AG20443 (cell line): ENCODE measurements at regions not wholly inside any gene's neighbourhood (a gene's known extent, or its start where the extent isn't known, plus 50 kb on each side); places are given as distances from the start of the nearest gene placed in this dataset.

ENCODE experiments used
- DNase-seq: peaks from one replicate; pipeline ENCODE4 v3.0.0; 2012; ENCODE audit warnings: low spot score, mixed read lengths

DNA sequence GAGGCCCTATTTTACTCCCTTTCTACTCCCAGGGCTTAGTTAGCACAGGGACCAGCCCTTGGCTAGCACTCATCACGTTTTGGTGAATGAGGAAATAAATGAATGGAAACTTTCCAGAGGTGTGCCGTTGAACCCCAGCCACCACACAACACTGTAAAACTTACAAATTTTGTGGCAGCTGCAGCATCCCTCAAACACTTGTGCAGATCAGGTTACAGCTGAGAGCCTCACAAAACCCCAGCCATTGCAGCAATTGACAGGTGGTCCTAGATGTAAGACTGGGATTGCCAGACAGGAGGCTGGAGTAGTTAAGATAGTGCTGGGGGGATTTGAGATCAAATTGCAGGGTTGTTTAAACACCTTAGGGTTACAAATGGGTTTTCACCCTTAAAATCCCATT, 482.2 kb upstream of the KIF2A start:
- DNase-seq = no peak

DNA sequence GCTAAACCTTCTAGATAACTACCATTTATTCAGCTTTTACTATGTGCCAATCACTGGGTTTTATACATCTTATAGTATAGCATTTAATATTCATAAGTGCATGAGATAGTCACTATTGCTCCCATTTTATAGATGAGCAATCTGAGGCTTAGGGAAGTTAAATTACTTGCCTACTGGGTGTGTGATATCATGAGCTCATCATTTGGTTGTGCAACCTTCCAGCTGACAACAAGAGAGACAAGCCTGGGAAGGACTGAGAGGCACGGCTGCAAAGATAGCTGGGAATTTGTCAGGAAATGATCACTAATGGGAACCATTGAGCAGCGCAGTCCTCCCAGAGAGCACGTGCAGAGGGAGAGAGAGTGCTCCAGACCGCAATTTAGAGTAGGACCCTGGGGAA, 481.6 kb upstream of the KIF2A start:
- no peak for DNase-seq

DNA sequence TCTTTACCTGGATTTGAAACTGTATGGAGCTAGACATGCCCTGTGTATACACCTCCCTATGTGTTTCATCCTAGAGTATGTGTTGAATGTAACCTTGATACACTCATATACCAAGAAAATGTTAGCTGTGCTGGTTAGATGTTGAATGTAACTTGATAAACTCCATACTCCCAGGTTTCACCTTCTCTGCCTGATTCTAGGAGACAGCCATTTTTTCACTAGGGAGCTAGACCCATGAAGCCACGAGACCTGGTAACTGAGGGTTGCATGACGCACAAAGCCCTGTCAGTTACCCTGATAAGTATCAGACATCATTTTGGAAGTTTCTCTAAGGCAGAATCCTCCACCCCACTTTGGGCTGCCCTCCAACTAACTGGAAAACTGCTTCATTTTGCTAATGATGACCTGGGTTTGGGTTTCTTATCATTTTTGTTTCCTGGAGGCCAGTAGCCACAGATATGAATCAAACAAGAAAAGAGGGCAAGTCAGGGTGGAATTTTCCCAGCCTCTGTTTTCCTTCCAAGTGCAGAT, 478.5 kb upstream of the KIF2A start:
- no peak for DNase-seq

DNA sequence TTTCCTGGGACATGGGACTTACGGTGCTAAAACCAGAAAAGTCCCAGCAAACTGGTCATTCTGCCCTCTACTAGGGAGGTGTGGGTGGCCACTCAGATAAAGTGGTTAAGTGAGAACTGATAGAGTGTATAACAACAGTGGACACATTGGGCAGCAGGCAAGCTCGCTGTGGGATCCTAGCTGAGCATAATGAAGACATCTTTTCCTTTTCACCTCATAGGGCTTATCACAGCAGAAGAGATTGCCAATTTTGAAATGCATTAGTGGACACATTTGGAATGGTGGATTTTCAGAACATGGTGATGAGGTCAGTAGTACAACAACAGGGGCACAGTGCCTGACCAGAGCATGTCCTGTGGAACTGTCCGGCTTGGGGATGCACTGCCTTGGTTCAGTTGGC, 477.1 kb upstream of the KIF2A start:
- no peak for DNase-seq

DNA sequence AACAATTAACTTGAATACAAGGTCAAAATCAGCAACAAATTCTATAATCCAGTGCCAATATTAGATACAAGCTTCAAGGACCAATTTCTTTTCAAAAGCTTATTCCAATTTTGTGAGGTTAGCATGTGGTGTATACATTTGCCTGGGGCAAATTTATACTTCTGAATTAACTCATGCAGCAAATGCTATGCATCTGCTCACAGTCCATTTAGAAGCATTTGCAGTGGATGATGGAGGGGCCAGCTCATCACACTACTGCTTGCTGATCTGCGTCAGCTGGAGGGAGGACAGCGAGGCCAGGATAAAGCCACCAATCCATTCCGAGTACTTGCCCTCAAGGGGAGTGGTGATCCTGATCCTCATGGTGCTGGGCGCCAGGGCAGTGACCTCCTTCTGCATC, 474.3 kb upstream of the KIF2A start:
- DNase-seq = no peak

DNA sequence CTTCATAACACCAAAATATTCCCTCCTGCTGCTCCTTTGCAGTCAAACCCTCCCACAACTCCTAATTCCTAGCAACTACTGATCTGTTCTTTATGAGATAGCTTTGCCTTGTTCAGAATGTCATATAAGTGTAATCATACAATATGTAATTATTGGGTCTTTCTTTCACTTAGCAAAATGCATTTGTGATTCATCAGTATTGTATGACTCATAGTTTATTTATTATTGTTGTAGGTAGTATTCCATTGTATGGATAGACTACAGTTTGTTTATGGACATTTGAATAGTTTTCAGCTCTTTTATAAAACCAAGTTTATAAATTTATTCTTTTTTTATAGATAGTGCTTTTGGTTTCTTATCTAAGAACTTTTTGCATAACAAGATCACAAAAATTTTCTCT, 468.2 kb upstream of the KIF2A start:
- DNase-seq = no peak

DNA sequence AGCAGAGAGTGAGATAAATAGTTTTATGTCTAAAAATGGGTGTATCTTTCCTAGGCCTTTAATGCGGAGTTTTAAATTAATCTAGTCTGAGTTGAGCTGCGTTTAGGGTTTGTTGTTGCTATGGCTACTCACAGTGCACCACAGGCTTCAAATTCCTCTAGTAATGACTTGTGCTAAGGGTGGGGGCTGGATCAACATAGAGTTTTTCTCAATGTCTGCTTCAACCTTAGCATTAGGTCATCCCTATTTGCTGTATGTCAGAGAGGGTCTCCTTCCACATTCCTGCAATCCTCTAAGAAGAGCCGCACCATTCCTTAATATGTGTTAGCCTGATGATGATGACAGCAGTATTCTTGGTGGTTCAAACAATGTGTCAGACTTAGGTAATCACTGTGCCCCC, 465.6 kb upstream of the KIF2A start:
- no peak for DNase-seq

DNA sequence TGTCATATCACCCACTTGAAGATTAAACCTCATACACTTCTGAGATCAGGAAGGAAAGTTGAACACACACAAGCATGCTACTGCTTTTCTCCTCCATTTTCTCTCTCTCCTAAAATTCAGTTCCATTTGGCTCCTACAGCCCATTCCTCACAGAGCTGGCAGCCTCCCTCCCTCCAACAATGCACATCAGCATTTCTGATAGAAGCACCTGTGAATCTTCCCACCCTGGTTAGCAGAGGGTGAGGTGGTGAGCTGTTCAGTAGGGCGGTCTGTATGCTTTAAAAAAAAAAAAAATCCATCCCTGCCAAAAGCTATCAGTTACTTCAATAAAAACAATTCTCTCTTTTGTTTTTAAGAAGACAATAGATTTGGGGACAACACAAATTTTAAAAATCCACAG, 463.2 kb upstream of the KIF2A start:
- no peak for DNase-seq

DNA sequence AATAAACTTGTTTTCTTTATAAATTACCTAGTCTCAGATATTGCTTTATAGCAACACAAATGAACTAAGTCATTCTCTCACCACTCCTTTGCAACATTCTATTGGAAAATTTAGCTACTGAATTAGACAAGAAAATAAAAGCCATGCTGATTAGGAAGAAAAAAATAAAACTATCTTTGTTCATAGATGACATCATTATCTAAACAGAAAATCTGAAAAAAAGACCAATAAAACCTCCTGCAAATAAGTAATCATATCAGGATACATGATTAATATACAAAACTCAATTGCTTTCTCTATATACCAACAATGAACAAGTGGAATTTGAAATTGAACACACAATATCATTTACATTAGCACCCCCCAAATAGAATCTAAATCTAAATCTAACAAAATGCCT, 455.3 kb upstream of the KIF2A start:
- no peak for DNase-seq

DNA sequence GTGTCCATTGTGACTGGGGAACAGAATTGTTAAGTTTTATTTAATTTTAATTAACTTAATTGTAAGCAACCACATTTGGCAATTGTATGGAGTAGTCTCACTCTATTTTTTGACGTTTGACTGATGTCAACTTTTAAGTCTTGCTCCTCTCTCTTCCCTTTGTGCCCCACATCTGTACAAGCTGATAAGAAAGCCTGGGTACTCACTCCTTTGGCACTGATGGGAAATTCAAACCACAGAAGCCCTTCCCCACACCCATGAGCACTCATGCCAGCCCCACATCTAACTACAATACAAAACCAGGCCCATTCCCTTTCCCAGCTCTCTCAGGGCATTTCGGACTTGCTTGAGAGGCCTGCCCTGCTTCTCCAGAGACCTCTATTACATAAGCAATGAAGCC, 451.5 kb upstream of the KIF2A start:
- DNase-seq = no peak

DNA sequence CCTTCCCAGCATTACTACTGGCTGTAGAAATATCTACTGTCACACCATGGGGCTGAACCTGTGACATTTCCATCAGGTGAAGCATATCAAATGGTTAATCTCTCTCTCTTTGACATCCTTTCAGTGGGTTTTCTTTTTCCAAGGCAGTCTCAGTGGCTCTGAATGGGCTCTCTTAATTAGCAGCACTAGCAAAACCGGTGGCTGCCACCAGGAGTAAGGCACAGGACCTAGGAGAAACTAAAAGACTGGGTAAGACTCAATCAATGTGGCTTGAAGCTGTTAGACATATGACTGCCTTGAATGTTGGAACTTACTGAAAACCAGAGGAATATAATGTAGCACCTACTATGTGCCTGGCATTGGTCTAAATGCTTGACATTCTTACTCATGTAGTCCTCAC, 445.0 kb upstream of the KIF2A start:
- no peak for DNase-seq

DNA sequence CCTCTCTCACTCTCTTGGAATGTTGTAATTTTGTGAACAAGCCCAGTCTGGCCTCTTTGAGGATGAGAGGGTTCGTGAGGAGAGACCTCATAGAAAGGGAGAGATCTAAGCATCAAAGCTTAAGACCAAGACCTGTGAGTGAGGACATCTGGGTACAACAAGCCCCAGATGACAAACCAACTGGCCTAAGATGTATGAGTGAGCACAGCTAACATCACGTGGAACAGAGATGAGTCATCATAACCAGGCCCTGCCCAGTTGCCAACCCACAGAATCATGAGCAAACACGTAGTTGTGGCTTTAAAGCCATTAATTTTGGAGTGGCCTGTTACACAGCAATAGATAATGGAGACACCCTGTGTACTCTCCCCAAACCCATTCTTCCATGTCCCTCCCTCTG, 439.1 kb upstream of the KIF2A start:
- peak; percentile 66 for DNase-seq

DNA sequence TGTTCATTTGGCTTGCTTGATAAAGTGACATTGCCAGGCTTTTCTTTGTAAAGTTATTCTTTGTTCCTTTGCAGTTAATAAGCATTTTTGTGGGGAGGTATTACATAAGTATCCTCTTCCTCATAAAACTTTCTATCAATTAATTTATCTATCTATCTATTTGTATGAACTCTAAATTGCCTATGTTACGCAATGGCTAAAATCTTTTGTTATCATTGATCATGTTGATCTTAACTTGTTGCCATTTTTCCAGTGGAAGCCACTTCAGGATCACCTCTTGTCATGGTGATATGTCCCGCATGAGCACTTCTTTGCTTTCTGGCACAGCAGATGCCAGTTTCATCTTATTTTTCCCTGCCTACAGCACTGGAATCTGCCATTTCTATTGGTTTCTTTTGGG, 436.7 kb upstream of the KIF2A start:
- no peak for DNase-seq

DNA sequence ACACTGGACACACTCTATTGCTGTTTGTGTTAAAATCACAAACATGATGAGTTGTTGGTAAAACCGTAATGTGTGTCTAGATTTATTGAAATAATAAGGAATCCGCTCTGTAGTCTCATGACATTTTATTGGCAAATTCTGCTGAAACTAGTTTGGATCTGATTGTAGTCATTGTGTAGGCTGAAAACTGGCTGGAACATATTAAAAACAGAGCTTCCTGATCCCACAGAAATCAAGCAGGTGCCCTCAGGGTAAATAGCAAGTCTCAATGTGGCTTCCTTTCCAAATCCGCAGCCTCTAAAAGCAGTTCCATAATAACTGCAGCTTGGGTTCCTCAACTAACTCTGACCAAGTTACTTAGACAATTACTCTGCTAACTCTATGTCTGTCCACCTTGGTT, 427.5 kb upstream of the KIF2A start:
- DNase-seq = no peak

DNA sequence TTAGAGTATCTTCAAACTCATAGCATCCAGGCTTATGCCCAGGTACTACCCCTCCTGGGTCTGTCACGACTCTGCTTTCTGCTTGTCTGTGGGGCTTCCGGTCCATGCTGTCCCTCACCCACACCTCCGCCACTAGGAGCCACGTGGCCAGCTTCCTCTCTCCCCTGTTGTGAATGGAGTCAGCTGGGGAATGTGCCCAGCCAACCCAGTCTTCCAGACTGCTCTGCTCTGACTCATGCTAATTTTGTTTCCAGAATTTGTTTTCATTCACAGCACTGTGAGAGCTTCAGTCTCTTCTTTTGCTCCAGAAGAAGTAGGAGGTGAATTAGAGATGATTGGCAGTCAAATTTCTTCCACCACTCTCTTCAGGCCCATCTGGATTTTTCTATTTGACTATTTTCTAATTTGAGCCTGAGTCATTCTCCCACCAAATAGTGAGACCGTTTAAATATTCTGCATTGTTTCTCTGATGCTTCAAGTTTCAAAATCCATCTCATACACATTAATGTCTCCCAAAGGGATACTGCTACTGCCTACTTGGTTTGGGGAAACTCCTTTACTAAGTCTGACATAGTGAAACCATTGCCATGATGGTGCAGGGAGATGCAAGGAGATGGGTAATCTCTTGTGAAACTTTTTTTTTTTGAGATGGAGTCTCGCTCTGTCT, 424.1 kb upstream of the KIF2A start:
- DNase-seq = peak; percentile 52

DNA sequence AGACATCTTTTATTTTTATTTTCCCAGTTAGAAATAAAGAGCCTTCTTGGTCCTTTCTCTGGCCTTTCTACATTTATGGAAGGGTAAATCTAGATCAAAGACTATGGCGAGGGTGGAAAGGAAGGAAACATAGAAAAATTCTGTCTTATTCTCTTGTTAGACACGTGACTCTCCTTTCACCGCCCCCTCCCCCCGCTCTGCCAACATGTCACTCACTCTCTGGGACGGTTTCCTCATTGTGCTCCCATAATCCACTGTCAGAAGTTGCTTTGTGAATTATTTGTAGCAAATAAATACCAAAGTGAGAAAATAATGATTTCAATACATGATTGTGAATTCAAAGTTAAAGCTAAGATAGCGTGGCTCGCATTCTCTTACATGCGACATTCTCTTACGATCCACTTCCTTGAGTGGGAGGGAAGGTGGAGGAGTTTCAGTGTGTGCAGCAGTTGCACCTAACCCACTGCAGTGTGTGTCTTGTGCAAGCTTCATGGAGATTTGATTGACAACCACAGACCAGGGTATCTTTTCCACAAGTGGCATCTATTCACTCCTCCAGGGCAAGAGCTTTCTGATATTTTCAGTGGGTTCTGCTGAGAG, 423.0 kb upstream of the KIF2A start:
- no peak for DNase-seq

DNA sequence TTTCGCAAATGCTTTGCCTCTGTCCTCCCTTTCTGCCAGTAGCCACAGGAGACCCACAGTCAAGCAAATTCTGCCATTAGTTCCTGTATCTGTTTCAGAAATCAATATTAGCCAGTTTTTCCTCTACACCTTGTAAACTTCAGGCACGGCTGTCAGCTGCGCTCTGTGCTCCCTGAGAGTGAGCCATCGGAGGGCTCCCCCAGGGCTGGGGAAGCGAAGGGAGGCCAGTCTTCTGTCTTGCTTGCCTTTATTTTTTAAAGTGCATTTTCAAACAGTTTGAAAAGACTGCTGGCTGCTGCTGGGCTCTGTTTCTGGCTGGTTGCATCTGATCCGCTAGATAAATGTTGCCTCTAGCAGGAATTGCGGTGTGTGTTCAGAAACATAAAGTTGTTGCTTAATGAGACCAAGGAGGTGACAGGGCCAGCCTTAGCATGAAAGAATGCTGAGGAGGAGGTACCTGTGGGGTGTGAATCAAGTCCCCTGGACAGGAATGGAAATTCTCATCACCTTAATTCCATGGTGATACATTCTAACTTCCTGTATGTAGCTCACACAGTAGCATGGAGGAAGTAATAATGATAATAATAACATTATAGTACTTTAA, 421.7 kb upstream of the KIF2A start:
- no peak for DNase-seq

DNA sequence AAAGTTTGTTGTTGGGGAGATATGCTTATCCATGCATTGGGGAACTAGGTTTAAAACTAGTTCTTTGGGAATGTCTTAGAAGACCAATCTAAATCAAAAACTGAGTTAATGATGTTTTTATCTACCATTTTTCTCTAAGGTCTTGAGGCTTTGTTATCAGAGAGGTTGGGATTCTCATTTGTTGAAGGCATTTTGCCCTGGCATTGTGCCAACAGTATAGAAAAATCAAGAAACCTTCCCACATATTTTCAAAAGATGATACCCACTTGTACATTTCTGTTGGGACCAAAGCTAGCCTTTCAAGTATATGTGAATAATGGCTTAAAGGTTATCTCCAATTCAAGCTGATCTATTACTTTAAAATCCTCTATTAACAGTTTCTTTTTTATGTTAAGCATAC, 419.8 kb upstream of the KIF2A start:
- DNase-seq = no peak

DNA sequence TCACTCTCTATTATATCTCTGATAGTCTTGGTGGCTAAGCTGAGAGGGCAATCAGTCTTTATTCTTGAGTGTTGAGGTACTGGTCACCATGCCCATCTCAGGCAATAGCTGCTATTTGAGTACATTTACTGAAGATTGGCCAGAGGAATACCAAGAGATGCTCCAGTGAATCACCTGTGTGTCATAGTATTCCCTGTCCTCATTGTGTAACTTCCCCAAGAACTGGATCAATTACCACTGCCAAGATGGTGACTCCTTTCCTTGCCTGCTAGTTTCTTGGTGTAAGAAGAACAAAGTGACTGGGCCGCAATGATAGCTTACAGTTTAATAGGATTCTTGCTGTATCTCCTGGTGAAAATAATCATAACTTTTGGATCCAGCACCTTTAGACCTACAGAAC, 418.7 kb upstream of the KIF2A start:
- no peak for DNase-seq

DNA sequence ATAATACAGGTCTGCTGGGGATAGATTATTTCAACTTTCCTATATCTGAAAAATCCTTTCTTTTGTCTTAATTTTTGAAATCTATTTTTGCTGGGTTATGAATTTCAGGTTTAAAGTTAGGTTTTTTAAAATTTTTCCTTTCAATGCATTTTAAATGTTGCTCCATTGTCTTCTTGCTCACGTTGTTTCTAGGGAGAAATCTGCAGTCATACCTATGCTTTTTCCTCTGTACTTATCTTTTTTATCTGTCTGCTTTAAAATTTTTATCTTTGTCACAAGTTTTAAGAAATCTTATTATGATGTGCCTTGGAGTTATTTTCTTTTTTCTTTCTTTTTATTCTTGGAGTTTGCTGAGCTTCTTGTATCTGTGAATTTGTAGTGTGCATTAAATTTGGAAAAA, 412.0 kb upstream of the KIF2A start:
- no peak for DNase-seq

DNA sequence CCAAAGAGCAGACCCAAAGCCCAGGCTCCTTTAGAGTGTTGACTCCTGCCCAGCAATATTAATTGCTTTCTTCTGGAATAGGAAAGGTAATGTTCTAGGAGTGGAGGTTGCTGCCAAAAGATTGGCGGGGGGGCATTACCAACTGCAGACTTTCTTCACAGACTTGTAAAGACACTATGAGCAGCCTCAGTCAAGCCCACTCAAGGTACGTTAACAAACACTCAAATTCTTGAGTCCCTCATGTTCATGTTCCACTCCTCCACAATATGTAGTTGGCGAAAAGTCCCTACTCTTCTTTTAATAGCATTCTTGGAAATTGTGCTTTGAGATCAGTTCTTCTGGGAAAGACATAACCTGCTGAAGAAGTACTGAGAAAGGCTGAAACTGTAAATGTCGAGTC, 409.2 kb upstream of the KIF2A start:
- DNase-seq = no peak

DNA sequence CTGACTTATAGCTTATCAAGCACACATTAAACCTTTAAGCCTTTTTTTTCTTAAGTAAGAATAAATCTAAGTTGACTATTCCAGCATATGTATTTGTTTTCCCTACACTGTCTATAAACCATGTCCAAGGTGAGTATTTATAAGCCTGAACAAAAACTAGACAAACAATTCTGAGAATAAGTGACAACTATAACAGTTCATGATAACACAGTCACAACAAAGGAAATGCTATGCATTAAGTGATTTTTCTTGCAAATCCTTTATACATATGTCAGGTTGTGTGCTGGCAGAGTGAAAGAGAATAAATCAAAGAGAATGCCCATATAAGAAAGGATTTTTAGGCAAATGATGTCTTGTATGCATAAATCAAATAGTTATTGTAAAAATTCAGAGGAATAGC, 408.8 kb upstream of the KIF2A start:
- DNase-seq = no peak

DNA sequence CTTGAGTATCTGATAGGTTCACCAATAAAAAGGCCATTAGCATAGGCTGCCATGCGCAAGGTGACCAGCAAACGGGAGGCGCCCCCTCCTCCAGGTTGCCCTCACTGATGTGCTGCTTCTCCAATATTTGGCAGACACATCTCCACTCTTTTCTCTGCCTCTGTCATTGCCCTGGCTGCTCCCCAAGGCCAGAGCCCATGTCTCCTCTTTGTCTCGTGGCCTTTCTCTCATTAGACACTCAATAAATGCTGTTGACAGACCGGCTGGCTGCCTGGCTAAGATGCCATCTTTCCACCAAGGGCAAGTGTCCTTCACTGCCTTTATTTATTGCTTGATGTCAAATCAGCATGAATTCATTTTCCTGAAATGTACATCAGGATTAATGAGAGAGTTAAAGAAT, 404.0 kb upstream of the KIF2A start:
- DNase-seq = no peak

DNA sequence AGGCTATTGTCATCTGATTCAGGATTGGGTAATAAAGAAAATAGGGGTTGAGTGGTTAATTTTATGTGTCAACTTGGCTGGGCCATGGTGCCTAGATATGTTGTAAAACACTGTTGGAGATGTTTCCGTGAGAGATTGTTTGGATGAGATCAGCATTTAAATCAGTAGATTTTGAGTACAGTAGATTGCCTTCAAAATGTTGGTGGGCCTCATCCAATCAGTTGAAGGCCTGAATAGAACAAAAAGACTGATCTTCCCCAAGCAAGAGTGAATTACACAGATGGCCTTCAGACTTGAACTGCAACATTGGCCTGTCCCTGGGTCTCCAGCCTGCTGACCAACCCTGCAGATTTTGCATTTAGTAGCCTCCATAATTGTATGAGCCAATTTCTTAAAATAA, 401.3 kb upstream of the KIF2A start:
- DNase-seq = no peak
